CD14-positive monocyte (primary cell): ENCODE measurements at regions not wholly inside any gene's neighbourhood (a gene's known extent, or its start where the extent isn't known, plus 50 kb on each side); places are given as distances from the start of the nearest gene placed in this dataset.

Source experiments
- DNase-seq, 3 donors: peaks; one replicate each; pipeline ENCODE4 v3.0.0-alpha.2; 2011 to 2022
- H2AFZ ChIP-seq: 2 replicates; pipeline ENCODE4 v1.6.0; 2012; ENCODE audit warnings: mild to moderate bottlenecking, low read depth, low read length, inconsistent platforms; ENCODE audit not compliant: insufficient read depth, poor library complexity, severe bottlenecking
- H3K27ac ChIP-seq, 2 donors: 1 replicate in 1 of 2; 2 replicates in 1 of 2; pipeline ENCODE4 v1.5.1; 2012 to 2013; ENCODE audit warnings: low read length in 2 of 2, control low read depth in 1 of 2, inconsistent platforms in 1 of 2, low read depth in 1 of 2, mild to moderate bottlenecking in 1 of 2
- H3K27me3 ChIP-seq, 2 donors: one replicate each; pipeline versions ENCODE4 v1.6.0 to v1.6.1; 2011 to 2013; ENCODE audit warnings: low read length in 2 of 2; ENCODE audit not compliant: control insufficient read depth in 2 of 2, insufficient read depth in 2 of 2
- H3K36me3 ChIP-seq, 2 donors: replicated peaks in 1 of 2; 1 replicate in 1 of 2; 2 replicates in 1 of 2; pipeline versions ENCODE4 v1.5.1 to v1.6.1; 2012 to 2013; ENCODE audit warnings: low read length in 2 of 2, control low read depth in 1 of 2, inconsistent platforms in 1 of 2, mild to moderate bottlenecking in 1 of 2; ENCODE audit not compliant: insufficient read depth in 2 of 2, control insufficient read depth in 1 of 2
- H3K4me1 ChIP-seq, 2 donors: 1 replicate in 1 of 2; 2 replicates in 1 of 2; pipeline versions ENCODE4 v1.5.1 to v1.6.1; 2012 to 2013; ENCODE audit warnings: low read length in 2 of 2, control low read depth in 1 of 2, inconsistent platforms in 1 of 2, mild to moderate bottlenecking in 1 of 2, moderate library complexity in 1 of 2; ENCODE audit not compliant: insufficient read depth in 2 of 2, control insufficient read depth in 1 of 2
- H3K4me2 ChIP-seq: replicated peaks from 2 replicates; pipeline ENCODE3; 2012; ENCODE audit warnings: low read length, moderate library complexity, mild to moderate bottlenecking; ENCODE audit not compliant: poor library complexity, severe bottlenecking; ENCODE audit errors: extremely low read depth
- H3K4me3 ChIP-seq, 3 experiments: fragments of 200-600 bp in 1 of 3; sonication (generic) in 1 of 3; replicated peaks in 1 of 3; 1 replicate in 2 of 3; 2 replicates in 1 of 3; pipeline ENCODE4 v1.5.1; 2011 to 2013; ENCODE audit warnings: low read length in 3 of 3, mild to moderate bottlenecking in 3 of 3, control low read depth in 2 of 3, low read depth in 2 of 3, inconsistent platforms in 1 of 3, moderate library complexity in 1 of 3
- H3K79me2 ChIP-seq: 2 replicates; pipeline ENCODE4 v1.6.0; 2012; ENCODE audit warnings: mild to moderate bottlenecking, control low read depth, inconsistent platforms, low read length, moderate library complexity; ENCODE audit not compliant: insufficient read depth
- H3K9ac ChIP-seq: 2 replicates; pipeline ENCODE4 v1.6.0; 2017; ENCODE audit warnings: low read length, mild to moderate bottlenecking; ENCODE audit not compliant: insufficient read depth, poor library complexity, severe bottlenecking
- H3K9me3 ChIP-seq, 2 donors: replicated peaks in 1 of 2; 1 replicate in 1 of 2; 2 replicates in 1 of 2; pipeline versions ENCODE4 v1.5.1 to v1.6.1; 2012 to 2013; ENCODE audit warnings: low read length in 2 of 2, control low read depth in 1 of 2; ENCODE audit not compliant: control insufficient read depth in 1 of 2, insufficient read depth in 1 of 2
- H4K20me1 ChIP-seq: 2 replicates; pipeline ENCODE4 v1.6.0; 2012; ENCODE audit warnings: mild to moderate bottlenecking, low read length, control low read depth, moderate library complexity; ENCODE audit not compliant: insufficient read depth
- H3K27ac Mint-ChIP-seq, 7 donors: one replicate each; pipeline ENCODE4 v1.8.0; 2020; ENCODE audit warnings: mild to moderate bottlenecking in 7 of 7, mixed read lengths in 7 of 7, moderate library complexity in 6 of 7, inconsistent platforms in 2 of 7
- H3K27me3 Mint-ChIP-seq, 3 donors: one replicate each; pipeline ENCODE4 v1.8.0; 2021 to 2022; ENCODE audit warnings: low read depth in 3 of 3, mild to moderate bottlenecking in 3 of 3, mixed read lengths in 3 of 3, moderate library complexity in 3 of 3, inconsistent platforms in 1 of 3
- H3K36me3 Mint-ChIP-seq, 2 donors: one replicate each; pipeline ENCODE4 v1.8.0; 2020; ENCODE audit warnings: mixed read lengths in 2 of 2, inconsistent platforms in 1 of 2, mild to moderate bottlenecking in 1 of 2
- H3K4me1 Mint-ChIP-seq: one replicate; pipeline ENCODE4 v1.8.0; 2020; ENCODE audit warnings: mild to moderate bottlenecking, mixed read lengths
- H3K4me3 Mint-ChIP-seq, 2 donors: one replicate each; pipeline ENCODE4 v1.8.0; 2020; ENCODE audit warnings: mild to moderate bottlenecking in 2 of 2, mixed read lengths in 2 of 2, moderate library complexity in 1 of 2
- H3K9me3 Mint-ChIP-seq, 7 donors: one replicate each; pipeline ENCODE4 v1.8.0; 2020 to 2022; ENCODE audit warnings: mixed read lengths in 7 of 7, mild to moderate bottlenecking in 6 of 7, moderate library complexity in 6 of 7, inconsistent platforms in 2 of 7
- WGBS: methylation state at CpG from one replicate; pipeline ENCODE4 v1.1.5; 2013; ENCODE audit warnings: missing lambda C conversion rate; ENCODE audit not compliant: insufficient coverage; 5-methylcytosine and 5-hydroxymethylcytosine counted together
- intact Hi-C, 2 donors: fragments of 100-400 bp; cut with micrococcal nuclease; formaldehyde crosslinking; loops; one replicate each; pipeline versions ENCODE4 v1.15.0 to v1.15.1; 2023
- TF ChIP-seq, protein P1 (sequence below): fragments of 200-600 bp; IDR thresholded peaks from one replicate; pipeline ENCODE4 v1.8.0; 2022; ENCODE audit warnings: antibody characterized with exemption, mild to moderate bottlenecking

DNA sequence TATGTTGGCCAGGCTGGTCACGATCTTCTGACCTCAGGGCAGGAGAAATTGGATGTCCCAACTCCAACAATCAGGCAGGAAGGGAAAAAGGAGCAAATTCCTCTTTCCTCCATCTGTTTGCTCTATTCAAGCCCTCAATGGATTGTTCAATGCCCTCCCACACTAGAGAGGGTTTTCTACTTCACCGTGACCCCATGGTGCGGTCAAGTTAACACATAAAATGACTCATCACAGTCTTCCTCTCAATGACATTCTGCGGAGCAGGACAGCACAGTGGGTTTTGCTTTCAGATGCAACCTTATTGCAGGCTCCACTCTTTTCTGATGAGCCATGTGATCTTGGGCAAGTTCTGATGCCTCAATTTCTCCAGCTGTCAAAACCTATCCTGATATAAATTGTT lies 364.9 kb downstream of the ANKRD30A start:
- H3K36me3 ChIP-seq: no peaks in the 10 kb centered on the region
- H3K4me2 ChIP-seq: no peak overlapping the region
- no peak overlapping the region for H3K27ac ChIP-seq
- no peaks in the 10 kb centered on the region for H3K27me3 Mint-ChIP-seq
- H3K9ac ChIP-seq: no peak overlapping the region
- no peaks in the 10 kb centered on the region for H3K27me3 ChIP-seq
- WGBS: 100% methylated on average over 2 of the region's 4 CpGs
- no peak for DNase-seq
- no peak overlapping the region for H3K4me3 Mint-ChIP-seq
- no peaks in the 10 kb centered on the region for H3K4me1 Mint-ChIP-seq
- no peaks in the 10 kb centered on the region for H3K36me3 Mint-ChIP-seq
- H3K9me3 ChIP-seq: peaks cover 19 to 25% of the 10 kb centered on the region in 2 donors
- intact Hi-C loops: no loop called here
- TF ChIP-seq, protein P1, sequence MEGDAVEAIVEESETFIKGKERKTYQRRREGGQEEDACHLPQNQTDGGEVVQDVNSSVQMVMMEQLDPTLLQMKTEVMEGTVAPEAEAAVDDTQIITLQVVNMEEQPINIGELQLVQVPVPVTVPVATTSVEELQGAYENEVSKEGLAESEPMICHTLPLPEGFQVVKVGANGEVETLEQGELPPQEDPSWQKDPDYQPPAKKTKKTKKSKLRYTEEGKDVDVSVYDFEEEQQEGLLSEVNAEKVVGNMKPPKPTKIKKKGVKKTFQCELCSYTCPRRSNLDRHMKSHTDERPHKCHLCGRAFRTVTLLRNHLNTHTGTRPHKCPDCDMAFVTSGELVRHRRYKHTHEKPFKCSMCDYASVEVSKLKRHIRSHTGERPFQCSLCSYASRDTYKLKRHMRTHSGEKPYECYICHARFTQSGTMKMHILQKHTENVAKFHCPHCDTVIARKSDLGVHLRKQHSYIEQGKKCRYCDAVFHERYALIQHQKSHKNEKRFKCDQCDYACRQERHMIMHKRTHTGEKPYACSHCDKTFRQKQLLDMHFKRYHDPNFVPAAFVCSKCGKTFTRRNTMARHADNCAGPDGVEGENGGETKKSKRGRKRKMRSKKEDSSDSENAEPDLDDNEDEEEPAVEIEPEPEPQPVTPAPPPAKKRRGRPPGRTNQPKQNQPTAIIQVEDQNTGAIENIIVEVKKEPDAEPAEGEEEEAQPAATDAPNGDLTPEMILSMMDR: no peak
- H3K9me3 Mint-ChIP-seq: peaks cover 0 to 43% (median 14%) of the 10 kb centered on the region in 7 donors
- no peaks in the 10 kb centered on the region for H3K79me2 ChIP-seq
- H3K4me3 ChIP-seq: no peak overlapping the region
- H3K4me1 ChIP-seq: no peaks in the 10 kb centered on the region
- H2AFZ ChIP-seq: no peak overlapping the region
- no peaks in the 10 kb centered on the region for H4K20me1 ChIP-seq
- no peak overlapping the region for H3K27ac Mint-ChIP-seq

DNA sequence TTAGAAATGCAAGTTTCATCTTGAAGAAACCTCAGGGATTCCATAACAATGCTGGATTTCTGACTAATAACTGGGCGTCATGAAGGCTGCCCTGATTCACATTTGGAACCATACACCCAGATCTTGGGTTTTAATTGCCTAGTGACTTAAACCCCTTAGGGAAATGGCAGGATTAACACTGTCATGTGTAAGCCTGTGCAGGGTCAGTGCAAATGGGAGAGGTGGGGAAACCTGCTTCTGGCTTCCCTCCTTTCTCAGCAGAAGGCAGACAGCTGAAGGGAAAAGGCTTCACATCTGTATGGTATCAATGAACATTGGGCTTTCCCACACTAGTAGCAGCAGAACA lies 364.2 kb downstream of the ANKRD30A start:
- intact Hi-C loops: no loop called here
- no peak overlapping the region for H3K4me3 Mint-ChIP-seq
- peaks cover 19 to 29% of the 10 kb centered on the region in 2 donors for H3K9me3 ChIP-seq
- H3K27ac Mint-ChIP-seq: no peak overlapping the region
- no peaks in the 10 kb centered on the region for H3K4me1 ChIP-seq
- no peaks in the 10 kb centered on the region for H4K20me1 ChIP-seq
- H3K9me3 Mint-ChIP-seq: peaks cover 0 to 49% (median 17%) of the 10 kb centered on the region in 7 donors
- TF ChIP-seq, protein P1: no peak
- H3K4me1 Mint-ChIP-seq: no peaks in the 10 kb centered on the region
- DNase-seq: no peak
- H3K36me3 Mint-ChIP-seq: no peaks in the 10 kb centered on the region
- H3K4me2 ChIP-seq: no peak overlapping the region
- no peaks in the 10 kb centered on the region for H3K27me3 Mint-ChIP-seq
- no peak overlapping the region for H3K27ac ChIP-seq
- H3K79me2 ChIP-seq: no peaks in the 10 kb centered on the region
- H3K9ac ChIP-seq: no peak overlapping the region
- no peaks in the 10 kb centered on the region for H3K36me3 ChIP-seq
- no peak overlapping the region for H2AFZ ChIP-seq
- no peaks in the 10 kb centered on the region for H3K27me3 ChIP-seq
- WGBS: no CpG with 5 or more reads among the region's 1 CpG
- no peak overlapping the region for H3K4me3 ChIP-seq
